AG09309 (cell line): ENCODE measurements at regions not wholly inside any gene's neighbourhood (a gene's known extent, or its start where the extent isn't known, plus 50 kb on each side); places are given as distances from the start of the nearest gene placed in this dataset.

Experiments
- DNase-seq: peaks from one replicate; pipeline ENCODE4 v3.0.0-alpha.2; 2010; ENCODE audit warnings: low read depth
- H3K4me3 ChIP-seq: 2 replicates; pipeline ENCODE4 v1.5.1; 2011; ENCODE audit warnings: mild to moderate bottlenecking, low read depth, low read length, moderate library complexity; ENCODE audit not compliant: control insufficient read depth
- CTCF ChIP-seq: IDR thresholded peaks from 2 replicates; pipeline ENCODE4 v1.5.1; 2011; ENCODE audit warnings: mild to moderate bottlenecking, low read depth, low read length, inconsistent platforms; ENCODE audit not compliant: insufficient read depth, control insufficient read depth; ENCODE audit errors: missing control alignments

- no peak for DNase-seq
Observed at GRCh38 chr4:56181140-56181953, 205.9 kb downstream of the AASDH start.

GRCh38 chr4:56169061-56169460 lies 218.2 kb downstream of the AASDH start:
- no peak for TF ChIP-seq CTCF
- no peak overlapping the region for H3K4me3 ChIP-seq
- DNase-seq, result no peak

More at GRCh38 chr4:56181140-56181953, 205.9 kb downstream of the AASDH start:
- no peak overlapping the region for H3K4me3 ChIP-seq
- no peak for TF ChIP-seq CTCF

DNA sequence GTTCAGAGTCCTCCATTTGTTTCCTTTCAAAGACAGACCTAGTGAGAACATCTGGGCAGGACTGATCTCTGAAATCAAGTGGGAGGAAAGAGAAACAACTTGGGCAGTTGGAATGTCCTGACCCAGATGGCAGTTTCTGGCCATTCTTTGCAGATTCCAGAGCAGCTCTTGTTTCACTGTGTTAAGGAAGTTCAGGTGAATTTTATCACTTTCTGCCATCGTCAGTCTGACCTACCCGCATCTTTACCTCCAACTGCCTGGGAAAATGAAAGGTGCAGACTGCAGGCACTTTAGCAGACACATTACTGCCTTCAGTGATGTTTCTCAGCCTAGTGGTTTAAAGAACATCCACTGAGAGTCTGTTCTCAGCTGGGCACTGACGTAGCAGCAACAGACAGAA lies 216.2 kb downstream of the CEP135 start:
- TF ChIP-seq CTCF, result no peak
- no peak overlapping the region for H3K4me3 ChIP-seq
- DNase-seq, result no peak

DNA sequence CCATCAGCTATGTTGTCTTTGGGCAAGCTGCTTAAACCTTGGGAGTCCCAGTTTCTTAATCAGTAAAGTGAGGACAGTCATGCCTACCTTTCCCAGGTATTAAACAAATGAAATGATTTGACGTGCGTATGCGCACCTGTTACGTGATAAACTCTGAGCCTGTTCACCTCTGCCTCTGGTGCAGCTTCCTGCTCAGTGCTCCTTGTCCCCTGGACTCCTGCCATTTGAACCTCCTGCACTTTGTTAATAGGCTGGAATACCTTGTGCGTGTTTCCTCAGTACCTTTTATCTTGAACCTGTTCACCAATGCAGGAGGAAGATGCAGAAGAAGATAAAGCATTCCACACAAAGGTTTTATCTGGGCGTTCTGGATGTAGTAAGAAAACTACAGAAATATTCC lies 211.9 kb downstream of the CEP135 start:
- no peak for TF ChIP-seq CTCF
- DNase-seq, result no peak
- H3K4me3 ChIP-seq, result no peak overlapping the region

- TF ChIP-seq CTCF, result no peak
- no peak overlapping the region for H3K4me3 ChIP-seq
- no peak for DNase-seq
Observed at GRCh38 chr4:56158483-56158882, 209.7 kb downstream of the CEP135 start.

GRCh38 chr4:56156141-56156540 lies 207.4 kb downstream of the CEP135 start:
- no peak for DNase-seq
- no peak for TF ChIP-seq CTCF
- H3K4me3 ChIP-seq, result no peak overlapping the region

GRCh38 chr4:56155432-56155831 lies 206.7 kb downstream of the CEP135 start:
- no peak for DNase-seq
- no peak overlapping the region for H3K4me3 ChIP-seq
- no peak for TF ChIP-seq CTCF
